ENCODE measurements at regions not wholly inside any gene's neighbourhood (a gene's known extent, or its start where the extent isn't known, plus 50 kb on each side); places are given as distances from the start of the nearest gene placed in this dataset.

DNA sequence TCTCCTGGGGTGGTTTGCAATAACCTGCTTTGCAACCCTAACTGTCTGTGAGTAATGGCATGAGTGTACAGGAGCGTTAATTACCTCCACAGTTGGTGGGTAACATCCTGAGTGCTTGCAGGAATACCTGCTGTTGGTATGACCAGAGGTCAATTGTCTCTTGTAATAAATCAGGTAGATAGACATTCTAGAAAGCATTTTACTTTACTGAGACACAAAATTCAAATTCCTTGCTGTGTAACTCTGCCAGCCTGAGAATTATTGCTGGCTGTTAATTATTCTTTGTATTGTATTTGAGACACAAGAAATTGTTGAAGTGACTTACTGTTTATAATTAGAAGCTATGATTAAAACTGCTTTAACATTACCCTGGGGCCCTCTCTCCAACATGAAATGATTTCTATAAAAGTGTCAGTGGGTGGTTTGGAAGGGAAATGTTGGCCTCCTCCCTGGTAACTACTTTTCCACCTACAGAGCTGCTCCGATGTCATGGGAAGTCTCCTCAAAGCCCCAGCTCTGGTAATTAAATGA is 150.8 kb upstream of the ADCY2 start:
- no CpG with 5 or more reads among the region's 2 CpGs for WGBS (ENCODE audit: extremely low coverage, insufficient read length, low lambda C conversion rate)
- no peaks in the 10 kb centered on the region for H3K27me3 Mint-ChIP-seq (ENCODE audit: low read depth)

More for the DNA sequence above, 150.8 kb upstream of the ADCY2 start:
- Histone ChIP-seq H2BK120ac (ENCODE audit: low read depth, low read length, poor library complexity, severe bottlenecking) (no peak overlapping the region), H2BK5ac (ENCODE audit: insufficient read length, low read length) (no peak overlapping the region), H3K27me3 (ENCODE audit: insufficient read depth, low read length) (0 out of 2 replicates have a peak, but pooled peaks cover 4% of the 10 kb centered on the region), H3K27ac (ENCODE audit: insufficient read length, low read depth, low read length) (no peak overlapping the region), H3K79me2 (ENCODE audit: insufficient read depth, low read length) (peaks cover 4% of the 10 kb centered on the region; the same call in 1 of the 2 replicates), H3K4ac (ENCODE audit: low read depth, low read length) (no peak overlapping the region), H3K18ac (ENCODE audit: insufficient read length, low read depth, low read length) (no peak overlapping the region), H2AFZ (ENCODE audit: low read length) (no peak overlapping the region), H4K91ac (ENCODE audit: insufficient read length, low read depth, low read length) (no peak overlapping the region), H3T11ph (ENCODE audit: low read length) (no peak overlapping the region), H2BK20ac (ENCODE audit: low read depth, low read length, poor library complexity, severe bottlenecking) (no peak overlapping the region), H3K4me2 (ENCODE audit: insufficient read depth, insufficient read length, low read length) (no peak overlapping the region), H3K79me1 (ENCODE audit: insufficient read depth, low read depth, low read length, poor library complexity, severe bottlenecking) (no peaks in the 10 kb centered on the region), H4K8ac (replicated peaks; ENCODE audit: insufficient read length, low read depth, low read length) (no peak overlapping the region), H2BK12ac (ENCODE audit: insufficient read length, low read depth, low read length) (no peak overlapping the region), H3K4me1 (ENCODE audit: insufficient read depth, low read length) (no peaks in the 10 kb centered on the region; the same call in none of the 2 replicates), H4K20me1 (ENCODE audit: control insufficient read depth, insufficient read depth, insufficient read length) (no peaks in the 10 kb centered on the region), H2BK15ac (ENCODE audit: low read depth, low read length) (no peak overlapping the region), H4K5ac (ENCODE audit: insufficient read length, low read depth, low read length) (no peak overlapping the region), H3K56ac (ENCODE audit: insufficient read length, low read depth, low read length) (no peak overlapping the region), H3K14ac (ENCODE audit: insufficient read depth, low read length) (no peak overlapping the region), H3K23me2 (ENCODE audit: insufficient read length, low read depth, low read length, poor library complexity, severe bottlenecking) (no peaks in the 10 kb centered on the region), H3K9me3 (ENCODE audit: control insufficient read depth, low read depth, low read length) (no peaks in the 10 kb centered on the region), H3K9ac (ENCODE audit: extremely low read depth, insufficient read length, low read length) (no peak overlapping the region), H3K23ac (ENCODE audit: insufficient read length, low read depth, low read length) (no peak overlapping the region), H2AK5ac (ENCODE audit: insufficient read length, low read length) (no peak overlapping the region)
- TF ChIP-seq, protein P1, sequence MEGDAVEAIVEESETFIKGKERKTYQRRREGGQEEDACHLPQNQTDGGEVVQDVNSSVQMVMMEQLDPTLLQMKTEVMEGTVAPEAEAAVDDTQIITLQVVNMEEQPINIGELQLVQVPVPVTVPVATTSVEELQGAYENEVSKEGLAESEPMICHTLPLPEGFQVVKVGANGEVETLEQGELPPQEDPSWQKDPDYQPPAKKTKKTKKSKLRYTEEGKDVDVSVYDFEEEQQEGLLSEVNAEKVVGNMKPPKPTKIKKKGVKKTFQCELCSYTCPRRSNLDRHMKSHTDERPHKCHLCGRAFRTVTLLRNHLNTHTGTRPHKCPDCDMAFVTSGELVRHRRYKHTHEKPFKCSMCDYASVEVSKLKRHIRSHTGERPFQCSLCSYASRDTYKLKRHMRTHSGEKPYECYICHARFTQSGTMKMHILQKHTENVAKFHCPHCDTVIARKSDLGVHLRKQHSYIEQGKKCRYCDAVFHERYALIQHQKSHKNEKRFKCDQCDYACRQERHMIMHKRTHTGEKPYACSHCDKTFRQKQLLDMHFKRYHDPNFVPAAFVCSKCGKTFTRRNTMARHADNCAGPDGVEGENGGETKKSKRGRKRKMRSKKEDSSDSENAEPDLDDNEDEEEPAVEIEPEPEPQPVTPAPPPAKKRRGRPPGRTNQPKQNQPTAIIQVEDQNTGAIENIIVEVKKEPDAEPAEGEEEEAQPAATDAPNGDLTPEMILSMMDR (conservative IDR thresholded peaks at IDR 0.05) = no peak
- H3K4me1 Mint-ChIP-seq = peaks cover 0 to 3% of the 10 kb centered on the region in 2 experiments; a peak in 2 of 4 replicates
- DNase-seq = no peak
- no peak overlapping the region for H3K27ac Mint-ChIP-seq
- no peaks in the 10 kb centered on the region for H3K36me3 Mint-ChIP-seq (ENCODE audit: insufficient read depth in 1 of 3, low read depth in 3 of 3)
- H3K4me3 Mint-ChIP-seq = no peak overlapping the region
- H3K9me3 Mint-ChIP-seq = no peaks in the 10 kb centered on the region

Measured in H9 (cell line).